Activated T-cell treated with anti-CD3 and anti-CD28 coated beads, Interleukin-2, amount 50 U/mL, for 4 hours (primary cell): ENCODE measurements at regions not wholly inside any gene's neighbourhood (a gene's known extent, or its start where the extent isn't known, plus 50 kb on each side); places are given as distances from the start of the nearest gene placed in this dataset.

Experiments
- ATAC-seq, 2 donors: fragments of 200-7000 bp; cut with Tn5 transposase; one replicate each; pipeline ENCODE4 v1.10.0; 2021
- DNase-seq: peaks from one replicate; pipeline ENCODE4 v3.0.0-alpha.2; 2020
- H3K27me3 Mint-ChIP-seq: one replicate; pipeline ENCODE4 v1.8.0; 2021; ENCODE audit warnings: low read depth, mixed read lengths
- H3K36me3 Mint-ChIP-seq: one replicate; pipeline ENCODE4 v1.8.0; 2022; ENCODE audit warnings: mixed read lengths; ENCODE audit not compliant: insufficient read depth
- H3K4me1 Mint-ChIP-seq: one replicate; pipeline ENCODE4 v1.8.0; 2021; ENCODE audit warnings: low read depth, mixed read lengths
- H3K4me3 Mint-ChIP-seq: one replicate; pipeline ENCODE4 v1.8.0; 2021; ENCODE audit warnings: mild to moderate bottlenecking, moderate library complexity, mixed read lengths
- H3K9me3 Mint-ChIP-seq: one replicate; pipeline ENCODE4 v1.8.0; 2021; ENCODE audit warnings: mixed read lengths

- peaks cover 3% of the 10 kb centered on the region for H3K27me3 Mint-ChIP-seq
- H3K4me1 Mint-ChIP-seq: no peaks in the 10 kb centered on the region
- peaks cover 15% of the 10 kb centered on the region for H3K9me3 Mint-ChIP-seq
- ATAC-seq (no peak), DNase-seq (no peak)
- H3K4me3 Mint-ChIP-seq: no peak overlapping the region
- H3K36me3 Mint-ChIP-seq: no peaks in the 10 kb centered on the region
Observed at GRCh38 chr9:80049096-80049782, 477.5 kb downstream of the TLE4 start.

- no peak for ATAC-seq
- no peaks in the 10 kb centered on the region for H3K36me3 Mint-ChIP-seq
- no peak overlapping the region for H3K4me3 Mint-ChIP-seq
- DNase-seq: no peak
- peaks cover 3% of the 10 kb centered on the region for H3K27me3 Mint-ChIP-seq
- H3K4me1 Mint-ChIP-seq: no peaks in the 10 kb centered on the region
- peaks cover under 1% of the 10 kb centered on the region for H3K9me3 Mint-ChIP-seq
Observed at GRCh38 chr9:80046481-80046880, 474.7 kb downstream of the TLE4 start.

GRCh38 chr9:80041821-80042220 is 470.1 kb downstream of the TLE4 start:
- no peaks in the 10 kb centered on the region for H3K36me3 Mint-ChIP-seq
- no peaks in the 10 kb centered on the region for H3K9me3 Mint-ChIP-seq
- DNase-seq: no peak
- no peak overlapping the region for H3K4me3 Mint-ChIP-seq
- ATAC-seq: no peak
- peaks cover 3% of the 10 kb centered on the region for H3K27me3 Mint-ChIP-seq
- no peaks in the 10 kb centered on the region for H3K4me1 Mint-ChIP-seq

- no peaks in the 10 kb centered on the region for H3K36me3 Mint-ChIP-seq
- no peaks in the 10 kb centered on the region for H3K4me1 Mint-ChIP-seq
- no peak overlapping the region for H3K4me3 Mint-ChIP-seq
- peaks cover 3% of the 10 kb centered on the region for H3K27me3 Mint-ChIP-seq
- H3K9me3 Mint-ChIP-seq: no peaks in the 10 kb centered on the region
- DNase-seq (no peak), ATAC-seq (no peak)
Observed at GRCh38 chr9:80040457-80040856, 468.7 kb downstream of the TLE4 start.

- DNase-seq (no peak), ATAC-seq (no peak)
- Mint-ChIP-seq H3K9me3 (peaks cover 11% of the 10 kb centered on the region), H3K4me3 (no peak overlapping the region), H3K4me1 (no peaks in the 10 kb centered on the region), H3K36me3 (no peaks in the 10 kb centered on the region), H3K27me3 (no peaks in the 10 kb centered on the region)
Observed at GRCh38 chr9:80030801-80031200, 459.0 kb downstream of the TLE4 start.

GRCh38 chr9:80028501-80028900 is 456.7 kb downstream of the TLE4 start:
- no peak for ATAC-seq
- H3K9me3 Mint-ChIP-seq: peaks cover 11% of the 10 kb centered on the region
- no peak for DNase-seq
- no peak overlapping the region for H3K4me3 Mint-ChIP-seq
- no peaks in the 10 kb centered on the region for H3K27me3 Mint-ChIP-seq
- H3K36me3 Mint-ChIP-seq: no peaks in the 10 kb centered on the region
- H3K4me1 Mint-ChIP-seq: no peaks in the 10 kb centered on the region

- Mint-ChIP-seq H3K27me3 (no peaks in the 10 kb centered on the region), H3K36me3 (no peaks in the 10 kb centered on the region), H3K9me3 (no peaks in the 10 kb centered on the region), H3K4me1 (no peaks in the 10 kb centered on the region), H3K4me3 (no peak overlapping the region)
- no peak for DNase-seq
- no peak for ATAC-seq
Observed at GRCh38 chr9:80025796-80026520, 454.2 kb downstream of the TLE4 start.

GRCh38 chr9:80025131-80025530 is 453.4 kb downstream of the TLE4 start:
- H3K4me3 Mint-ChIP-seq: no peak overlapping the region
- ATAC-seq (no peak), DNase-seq (no peak)
- no peaks in the 10 kb centered on the region for H3K27me3 Mint-ChIP-seq
- no peaks in the 10 kb centered on the region for H3K36me3 Mint-ChIP-seq
- no peaks in the 10 kb centered on the region for H3K4me1 Mint-ChIP-seq
- H3K9me3 Mint-ChIP-seq: no peaks in the 10 kb centered on the region

GRCh38 chr9:80020530-80020929 is 448.8 kb downstream of the TLE4 start:
- Mint-ChIP-seq H3K4me3 (no peak overlapping the region), H3K4me1 (no peaks in the 10 kb centered on the region), H3K27me3 (peaks cover 3% of the 10 kb centered on the region), H3K36me3 (no peaks in the 10 kb centered on the region), H3K9me3 (no peaks in the 10 kb centered on the region)
- ATAC-seq (no peak), DNase-seq (no peak)

GRCh38 chr9:80020056-80020455 is 448.3 kb downstream of the TLE4 start:
- Mint-ChIP-seq H3K9me3 (no peaks in the 10 kb centered on the region), H3K27me3 (peaks cover 5% of the 10 kb centered on the region), H3K4me1 (no peaks in the 10 kb centered on the region), H3K36me3 (no peaks in the 10 kb centered on the region), H3K4me3 (no peak overlapping the region)
- DNase-seq: no peak
- no peak for ATAC-seq

- ATAC-seq (no peak), DNase-seq (no peak)
- peaks cover 12% of the 10 kb centered on the region for H3K9me3 Mint-ChIP-seq
- no peaks in the 10 kb centered on the region for H3K36me3 Mint-ChIP-seq
- H3K4me1 Mint-ChIP-seq: no peaks in the 10 kb centered on the region
- peaks cover 7% of the 10 kb centered on the region for H3K27me3 Mint-ChIP-seq
- H3K4me3 Mint-ChIP-seq: no peak overlapping the region
Observed at GRCh38 chr9:80013891-80014290, 442.1 kb downstream of the TLE4 start.

- ATAC-seq (no peak), DNase-seq (no peak)
- Mint-ChIP-seq H3K36me3 (no peaks in the 10 kb centered on the region), H3K27me3 (peaks cover 7% of the 10 kb centered on the region), H3K4me3 (no peak overlapping the region), H3K4me1 (no peaks in the 10 kb centered on the region), H3K9me3 (peaks cover 12% of the 10 kb centered on the region)
Observed at GRCh38 chr9:80012557-80013330, 441.0 kb downstream of the TLE4 start.

- no peak overlapping the region for H3K4me3 Mint-ChIP-seq
- ATAC-seq: no peak
- no peak for DNase-seq
Observed at GRCh38 chr9:80009204-80009603, 437.4 kb downstream of the TLE4 start.

GRCh38 chr9:80004714-80005113 is 432.9 kb downstream of the TLE4 start:
- DNase-seq: no peak
- H3K9me3 Mint-ChIP-seq: no peaks in the 10 kb centered on the region
- H3K4me3 Mint-ChIP-seq: no peak overlapping the region
- ATAC-seq: no peak
- no peaks in the 10 kb centered on the region for H3K36me3 Mint-ChIP-seq
- no peaks in the 10 kb centered on the region for H3K4me1 Mint-ChIP-seq
- H3K27me3 Mint-ChIP-seq: peaks cover 3% of the 10 kb centered on the region

More at GRCh38 chr9:80009204-80009603, 437.4 kb downstream of the TLE4 start:
- Mint-ChIP-seq H3K27me3 (peaks cover 2% of the 10 kb centered on the region), H3K4me1 (no peaks in the 10 kb centered on the region), H3K9me3 (peaks cover 12% of the 10 kb centered on the region), H3K36me3 (no peaks in the 10 kb centered on the region)

- ATAC-seq: no peak
- Mint-ChIP-seq H3K4me3 (no peak overlapping the region), H3K27me3 (no peaks in the 10 kb centered on the region), H3K36me3 (no peaks in the 10 kb centered on the region), H3K9me3 (no peaks in the 10 kb centered on the region), H3K4me1 (no peaks in the 10 kb centered on the region)
- DNase-seq: no peak
Observed at GRCh38 chr9:79990536-79990935, 418.8 kb downstream of the TLE4 start.
